ENCODE measurements at regions not wholly inside any gene's neighbourhood (a gene's known extent, or its start where the extent isn't known, plus 50 kb on each side); places are given as distances from the start of the nearest gene placed in this dataset.

DNA sequence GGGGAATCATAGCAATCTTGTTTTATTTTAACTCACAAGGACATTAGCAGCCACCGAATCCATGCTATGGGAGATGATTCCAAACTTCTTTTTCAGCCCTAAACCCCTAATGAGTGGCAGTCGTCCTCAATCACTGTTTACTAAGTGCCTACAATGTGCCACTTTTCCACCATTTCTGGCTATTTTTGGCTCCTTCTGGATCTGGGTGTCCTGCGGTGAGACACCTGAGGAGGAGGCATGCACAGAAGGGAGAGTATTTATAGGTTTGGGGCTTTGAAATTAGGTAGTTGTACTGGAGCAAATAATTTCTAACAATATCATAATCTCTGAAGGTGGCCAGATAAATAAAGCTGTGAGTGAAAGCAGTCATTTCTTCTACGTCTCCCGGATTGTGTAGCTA is 1125.6 kb downstream of the BCL11B start:
- no peak overlapping the region for H3K4me3 ChIP-seq (ENCODE audit: low read depth, low read length)
- H3K27me3 ChIP-seq (ENCODE audit: insufficient read depth, low read depth, severe bottlenecking), result peaks cover 71% of the 10 kb centered on the region
- no peak for DNase-seq
- no peak overlapping the region for H3K27ac ChIP-seq
- TF ChIP-seq, protein P1, sequence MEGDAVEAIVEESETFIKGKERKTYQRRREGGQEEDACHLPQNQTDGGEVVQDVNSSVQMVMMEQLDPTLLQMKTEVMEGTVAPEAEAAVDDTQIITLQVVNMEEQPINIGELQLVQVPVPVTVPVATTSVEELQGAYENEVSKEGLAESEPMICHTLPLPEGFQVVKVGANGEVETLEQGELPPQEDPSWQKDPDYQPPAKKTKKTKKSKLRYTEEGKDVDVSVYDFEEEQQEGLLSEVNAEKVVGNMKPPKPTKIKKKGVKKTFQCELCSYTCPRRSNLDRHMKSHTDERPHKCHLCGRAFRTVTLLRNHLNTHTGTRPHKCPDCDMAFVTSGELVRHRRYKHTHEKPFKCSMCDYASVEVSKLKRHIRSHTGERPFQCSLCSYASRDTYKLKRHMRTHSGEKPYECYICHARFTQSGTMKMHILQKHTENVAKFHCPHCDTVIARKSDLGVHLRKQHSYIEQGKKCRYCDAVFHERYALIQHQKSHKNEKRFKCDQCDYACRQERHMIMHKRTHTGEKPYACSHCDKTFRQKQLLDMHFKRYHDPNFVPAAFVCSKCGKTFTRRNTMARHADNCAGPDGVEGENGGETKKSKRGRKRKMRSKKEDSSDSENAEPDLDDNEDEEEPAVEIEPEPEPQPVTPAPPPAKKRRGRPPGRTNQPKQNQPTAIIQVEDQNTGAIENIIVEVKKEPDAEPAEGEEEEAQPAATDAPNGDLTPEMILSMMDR (IDR thresholded peaks at IDR 0.05; ENCODE audit: low read depth, low read length), result no peak
- no peaks in the 10 kb centered on the region for H3K9me3 ChIP-seq (ENCODE audit: severe bottlenecking)
- H3K36me3 ChIP-seq, result no peaks in the 10 kb centered on the region

DNA sequence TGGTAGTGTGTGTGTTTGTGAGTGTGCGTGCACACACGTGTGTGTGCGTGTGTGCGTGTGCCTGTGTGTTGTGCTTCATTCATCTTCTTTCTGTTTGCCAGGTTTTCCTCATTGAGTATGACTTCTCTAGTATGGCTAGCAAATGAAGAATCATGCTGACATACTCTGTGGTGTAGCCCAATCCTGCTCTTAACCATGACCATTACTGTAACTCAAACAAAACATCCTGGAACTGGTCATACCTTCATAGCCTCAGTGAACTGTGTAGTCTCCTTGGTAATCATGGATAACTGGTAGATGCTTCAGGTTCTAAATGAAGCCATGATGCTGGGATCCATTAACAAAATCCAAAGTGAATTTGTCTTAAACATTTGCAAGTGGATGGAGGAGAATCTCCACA is 1117.7 kb downstream of the BCL11B start:
- DNase-seq, result no peak
- no peak overlapping the region for H3K4me3 ChIP-seq (ENCODE audit: low read depth, low read length)
- no peak overlapping the region for H3K27ac ChIP-seq
- no peaks in the 10 kb centered on the region for H3K9me3 ChIP-seq (ENCODE audit: severe bottlenecking)
- no peaks in the 10 kb centered on the region for H3K36me3 ChIP-seq
- peaks cover 67% of the 10 kb centered on the region for H3K27me3 ChIP-seq (ENCODE audit: insufficient read depth, low read depth, severe bottlenecking)
- TF ChIP-seq, protein P1 (IDR thresholded peaks at IDR 0.05; ENCODE audit: low read depth, low read length), result no peak

DNA sequence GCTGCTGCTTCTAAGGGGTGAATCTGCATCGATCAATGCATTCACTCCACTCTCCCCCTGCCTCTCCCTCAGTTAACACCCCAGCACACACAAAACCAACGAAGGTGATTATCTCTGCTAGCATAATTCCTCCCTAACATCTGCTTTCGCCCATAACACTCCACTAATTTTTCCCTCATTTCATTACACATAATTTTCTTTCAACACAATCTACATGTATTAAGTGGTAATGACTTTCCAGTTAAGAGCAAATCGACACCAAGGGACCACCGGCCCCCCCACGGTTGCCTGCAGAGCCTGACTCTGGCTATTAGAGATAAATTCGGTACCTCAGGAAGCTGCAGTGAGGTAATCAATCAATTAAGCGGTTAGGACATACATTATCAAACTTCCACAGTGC is 1115.6 kb downstream of the BCL11B start:
- Histone ChIP-seq H3K36me3 (no peaks in the 10 kb centered on the region), H3K4me3 (ENCODE audit: low read depth, low read length) (no peak overlapping the region), H3K9me3 (ENCODE audit: severe bottlenecking) (no peaks in the 10 kb centered on the region), H3K27ac (no peak overlapping the region), H3K27me3 (ENCODE audit: insufficient read depth, low read depth, severe bottlenecking) (peaks cover 69% of the 10 kb centered on the region)
- DNase-seq, result no peak
- TF ChIP-seq, protein P1 (IDR thresholded peaks at IDR 0.05; ENCODE audit: low read depth, low read length), result no peak

DNA sequence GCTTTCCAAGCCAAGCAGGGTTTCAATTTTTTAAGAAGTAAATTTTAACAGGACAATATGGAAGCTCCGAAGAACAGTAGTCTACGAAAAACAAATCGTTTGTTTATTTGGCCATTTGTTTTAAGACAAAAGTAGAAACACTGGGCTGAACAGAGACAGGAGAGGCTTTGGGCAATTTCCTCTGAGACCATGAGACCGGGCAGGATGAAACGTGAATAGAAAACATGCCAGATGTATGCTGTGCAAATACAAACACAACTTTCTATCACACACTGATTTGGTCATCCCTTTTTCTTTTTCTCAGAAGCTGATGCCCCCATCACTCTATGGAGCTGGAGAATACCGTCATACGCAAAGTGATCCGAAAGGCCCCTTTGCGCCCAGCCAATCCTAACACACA is 1111.1 kb downstream of the BCL11B start:
- H3K27me3 ChIP-seq (ENCODE audit: insufficient read depth, low read depth, severe bottlenecking), result peaks cover 70% of the 10 kb centered on the region
- H3K27ac ChIP-seq, result no peak overlapping the region
- no peaks in the 10 kb centered on the region for H3K9me3 ChIP-seq (ENCODE audit: severe bottlenecking)
- no peak overlapping the region for H3K4me3 ChIP-seq (ENCODE audit: low read depth, low read length)
- DNase-seq, result no peak
- TF ChIP-seq, protein P1 (IDR thresholded peaks at IDR 0.05; ENCODE audit: low read depth, low read length), result no peak
- no peaks in the 10 kb centered on the region for H3K36me3 ChIP-seq

DNA sequence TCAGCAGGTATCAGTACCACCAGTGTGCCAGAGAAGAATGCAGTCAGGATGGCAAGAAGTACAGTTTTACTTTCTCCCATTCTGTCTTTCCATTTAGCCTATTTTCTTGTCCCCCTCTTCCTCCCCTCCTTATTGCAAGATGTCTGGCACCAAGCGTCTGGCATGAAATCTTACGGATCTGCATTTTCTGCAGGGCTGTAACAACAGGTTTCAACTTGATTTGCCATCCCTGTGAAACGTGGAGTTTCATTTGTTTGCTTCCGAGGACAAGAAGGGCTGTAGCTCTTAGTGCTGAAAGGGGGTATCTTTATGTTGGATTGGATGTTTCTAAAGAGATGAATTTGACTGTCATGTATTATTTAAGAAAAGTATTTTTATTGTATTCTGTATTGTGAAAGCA is 1110.6 kb downstream of the BCL11B start:
- H3K27ac ChIP-seq, result no peak overlapping the region
- no peaks in the 10 kb centered on the region for H3K9me3 ChIP-seq (ENCODE audit: severe bottlenecking)
- no peaks in the 10 kb centered on the region for H3K36me3 ChIP-seq
- TF ChIP-seq, protein P1 (IDR thresholded peaks at IDR 0.05; ENCODE audit: low read depth, low read length), result no peak
- peaks cover 70% of the 10 kb centered on the region for H3K27me3 ChIP-seq (ENCODE audit: insufficient read depth, low read depth, severe bottlenecking)
- no peak overlapping the region for H3K4me3 ChIP-seq (ENCODE audit: low read depth, low read length)
- DNase-seq, result no peak
